GM19455 (cell line): ENCODE measurements at regions not wholly inside any gene's neighbourhood (a gene's known extent, or its start where the extent isn't known, plus 50 kb on each side); places are given as distances from the start of the nearest gene placed in this dataset.
"Not testable (repeated sequence)": the region's sequence is repeated elsewhere in the genome, so short reads cannot be mapped to it uniquely, and the experiment has no call there.

Experiments
- ATAC-seq: cut with Tn5 transposase; IDR thresholded peaks from one replicate; pipeline ENCODE4 v1.9.1; 2021; ENCODE audit not compliant: unreplicated experiment

DNA sequence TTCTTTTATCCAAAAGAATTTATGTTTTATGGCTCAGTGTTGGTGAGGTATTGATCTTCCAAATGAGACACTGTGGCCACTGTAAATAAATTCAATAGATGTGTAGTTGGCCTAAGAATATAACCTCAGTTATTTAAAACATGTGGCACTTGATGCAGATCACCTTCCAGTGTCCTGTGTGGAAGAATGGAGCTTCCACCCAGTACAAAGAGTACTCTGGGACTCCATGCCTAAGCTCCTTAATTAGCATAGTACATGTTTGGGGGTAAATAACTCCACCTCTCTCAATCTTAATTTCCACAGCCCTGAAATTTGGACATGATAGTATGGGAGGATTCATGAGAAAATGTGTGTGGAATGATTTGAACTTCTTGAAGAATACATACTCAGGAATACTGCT, 105.7 kb downstream of the SPDYE17 start:
- not testable (repeated sequence) for ATAC-seq

DNA sequence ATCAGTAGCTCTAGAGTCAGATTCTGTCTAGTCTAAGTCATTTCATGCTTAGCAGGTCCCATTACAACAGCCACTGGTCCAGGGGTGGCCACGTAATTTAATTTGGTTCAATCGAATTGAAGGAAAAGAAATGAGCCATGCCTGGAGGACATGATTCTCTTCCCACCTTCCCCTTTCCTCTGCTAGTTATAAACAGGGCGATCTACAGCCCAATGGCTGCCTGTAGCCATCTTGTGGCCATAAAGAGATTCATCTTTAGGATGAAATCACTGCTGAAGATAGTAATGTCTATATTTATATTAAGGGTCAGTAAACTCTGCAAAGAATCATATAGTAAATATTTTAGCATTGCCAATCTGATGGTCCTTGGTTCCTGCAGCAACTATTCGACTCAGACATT, 107.4 kb downstream of the SPDYE17 start:
- not testable (repeated sequence) for ATAC-seq

DNA sequence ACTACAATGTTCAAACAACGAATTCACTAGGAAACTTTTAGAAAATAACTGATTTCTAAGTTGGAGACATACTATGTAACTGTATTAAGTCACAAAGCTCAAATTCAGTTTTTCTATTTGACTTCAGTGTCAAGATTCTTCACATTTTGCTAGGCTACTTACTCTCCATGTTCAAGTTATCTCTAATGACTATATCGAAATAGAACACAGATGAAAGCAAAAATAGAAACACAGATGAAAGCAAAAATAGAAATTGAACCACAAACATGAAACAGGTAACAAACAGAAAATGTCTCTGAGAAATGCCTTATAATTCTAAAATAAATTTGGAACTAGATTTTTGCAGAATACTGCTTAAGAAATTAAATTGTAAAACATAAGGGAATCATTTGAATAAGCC, 113.5 kb downstream of the SPDYE17 start:
- ATAC-seq: not testable (repeated sequence)

DNA sequence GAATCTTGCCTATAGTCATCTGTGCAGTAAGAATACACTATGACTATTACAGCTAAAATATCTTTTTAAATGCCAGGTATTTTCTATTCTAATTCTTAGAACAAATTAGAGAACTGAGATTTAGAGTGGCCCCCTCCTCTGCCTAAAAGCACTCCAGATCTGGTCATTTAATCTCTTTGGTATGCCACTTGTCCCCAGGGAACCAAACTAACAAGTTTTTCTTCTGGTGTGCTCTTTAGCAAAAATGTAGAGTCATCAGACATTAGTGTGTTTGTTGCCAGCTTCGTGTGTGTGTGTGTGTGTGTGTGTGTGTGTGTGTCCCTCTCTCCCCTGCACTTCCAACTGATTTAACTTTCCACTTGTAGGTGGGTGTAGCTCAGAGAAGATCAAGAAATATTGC, 117.8 kb downstream of the SPDYE17 start:
- ATAC-seq: not testable (repeated sequence)

DNA sequence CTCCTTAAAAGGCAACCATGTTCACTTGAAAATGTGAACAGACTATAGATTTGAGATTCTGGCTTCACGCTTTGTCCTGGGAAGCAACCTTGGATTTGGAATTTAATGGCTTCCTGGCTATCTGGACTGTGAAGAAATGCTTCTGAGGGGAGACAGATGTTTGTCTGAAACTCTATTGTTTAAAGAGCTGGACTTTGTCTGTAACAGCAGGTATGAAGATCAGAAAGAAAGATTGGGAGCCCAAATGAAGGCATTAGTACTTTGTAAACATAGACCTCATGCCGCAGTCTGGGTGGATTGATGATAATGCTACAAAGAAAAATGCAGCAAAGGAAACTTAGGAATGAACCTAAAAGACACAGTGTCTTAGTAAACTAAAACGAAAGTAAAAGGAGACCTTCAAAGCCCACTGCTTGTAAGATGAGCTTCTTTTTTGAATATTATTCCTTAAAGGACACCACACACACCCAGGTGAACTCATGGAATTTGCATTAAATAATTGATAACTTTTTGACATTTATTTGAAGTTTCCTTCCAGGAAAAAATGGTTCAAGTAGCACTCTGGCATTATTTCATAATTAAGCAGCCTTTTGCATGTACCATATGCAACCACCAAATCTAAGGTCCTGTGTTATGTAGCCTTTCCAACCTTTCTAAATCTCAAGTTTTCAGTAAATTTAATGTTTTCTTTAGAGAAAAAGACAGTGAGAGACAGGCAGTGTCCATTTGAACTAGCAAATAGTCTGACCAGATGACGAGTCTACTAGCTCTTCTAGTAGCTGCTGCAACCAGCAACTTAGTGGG, 119.9 kb downstream of the SPDYE17 start:
- not testable (repeated sequence) for ATAC-seq

DNA sequence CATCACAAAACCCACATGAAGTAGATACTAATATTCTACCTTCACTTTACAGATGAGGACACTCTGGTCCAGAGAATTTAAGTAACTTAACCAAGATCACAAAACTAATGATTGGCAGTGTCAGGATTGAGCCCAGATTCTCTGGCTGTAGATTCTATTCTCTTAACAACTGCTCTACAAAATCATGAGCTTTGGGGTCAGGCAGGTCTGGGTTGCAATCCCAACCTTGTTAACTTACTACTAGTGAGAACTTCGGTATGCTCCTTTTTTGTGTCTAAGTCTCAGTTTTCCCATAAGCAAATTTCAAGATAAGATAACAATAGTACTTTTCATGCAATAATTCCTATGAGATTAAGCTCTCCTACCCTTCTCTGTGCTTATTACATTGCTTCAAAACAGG, 127.5 kb downstream of the SPDYE17 start:
- not testable (repeated sequence) for ATAC-seq

DNA sequence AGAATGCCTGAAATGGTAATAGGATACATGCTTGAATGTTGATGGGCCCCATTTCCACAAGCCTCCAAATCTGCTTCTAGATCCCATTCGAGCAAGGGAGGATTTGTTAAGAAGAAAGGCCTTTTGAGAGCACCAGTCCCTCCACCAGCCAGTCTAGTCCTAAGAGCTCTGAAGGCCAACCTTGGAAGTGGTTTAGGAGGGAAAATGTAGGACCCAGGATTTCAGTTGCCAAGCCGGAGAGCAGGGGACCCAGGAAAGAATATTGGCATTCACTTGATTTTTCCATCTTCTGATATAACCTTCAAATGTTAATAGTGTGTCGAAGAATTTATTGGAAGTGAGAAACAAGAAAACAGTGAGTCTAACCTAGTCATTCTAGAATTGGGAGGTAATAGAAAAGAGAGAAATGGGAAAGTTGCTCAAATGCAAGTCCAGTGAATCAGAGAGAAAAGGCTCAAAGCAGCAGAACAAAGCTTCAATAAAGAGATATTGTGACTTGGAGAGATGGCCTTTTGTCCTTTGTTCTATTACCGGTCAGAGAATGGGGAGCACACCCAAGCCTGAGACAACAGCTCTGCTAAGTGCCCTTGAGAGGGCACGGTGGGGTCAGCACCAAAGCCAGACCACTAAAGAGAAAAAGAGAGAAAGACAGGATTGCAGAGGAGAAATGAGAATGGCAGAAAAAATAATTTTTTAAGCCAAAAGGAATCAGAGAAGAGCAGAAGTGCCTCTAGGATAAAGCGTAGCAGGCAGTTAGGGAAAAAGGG, 130.0 kb downstream of the SPDYE17 start:
- ATAC-seq: not testable (repeated sequence)

DNA sequence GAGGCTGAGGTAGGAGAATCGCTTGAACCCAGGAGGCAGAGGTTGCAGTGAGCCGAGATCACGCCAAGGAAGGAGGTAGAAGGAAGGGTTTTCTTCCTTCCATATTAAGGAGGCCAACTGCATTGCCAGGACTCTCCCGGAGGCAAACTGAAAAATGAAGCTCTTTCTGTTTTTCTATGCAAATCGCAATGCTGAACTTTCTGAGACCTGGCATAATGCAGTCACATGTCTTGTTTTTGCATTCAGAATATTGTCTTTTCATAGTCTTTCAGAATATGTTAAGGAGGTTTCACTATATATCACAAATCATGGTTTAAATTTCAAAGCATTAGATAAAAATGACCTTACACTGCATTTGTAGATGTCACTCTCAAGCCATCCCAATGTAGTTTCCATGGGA, 133.4 kb downstream of the SPDYE17 start:
- not testable (repeated sequence) for ATAC-seq

DNA sequence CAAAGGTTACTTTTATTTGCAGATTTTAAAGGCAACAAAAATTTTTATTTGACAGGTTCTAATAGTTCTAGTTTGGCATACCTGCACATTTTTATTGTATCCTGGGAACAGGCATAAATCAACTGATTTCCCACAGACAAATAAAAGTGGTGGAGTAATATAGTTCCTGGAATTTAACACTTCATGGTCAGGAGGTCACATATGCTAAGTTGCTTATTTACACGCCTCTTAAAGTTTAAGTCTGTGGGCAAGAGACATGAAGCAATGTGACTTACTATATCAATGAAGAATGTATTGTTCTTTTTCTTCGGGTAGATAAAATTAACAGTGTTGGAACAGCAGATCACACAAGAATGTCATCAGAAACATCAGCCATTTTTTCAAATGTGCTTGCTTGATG, 135.2 kb downstream of the SPDYE17 start:
- ATAC-seq: not testable (repeated sequence)

DNA sequence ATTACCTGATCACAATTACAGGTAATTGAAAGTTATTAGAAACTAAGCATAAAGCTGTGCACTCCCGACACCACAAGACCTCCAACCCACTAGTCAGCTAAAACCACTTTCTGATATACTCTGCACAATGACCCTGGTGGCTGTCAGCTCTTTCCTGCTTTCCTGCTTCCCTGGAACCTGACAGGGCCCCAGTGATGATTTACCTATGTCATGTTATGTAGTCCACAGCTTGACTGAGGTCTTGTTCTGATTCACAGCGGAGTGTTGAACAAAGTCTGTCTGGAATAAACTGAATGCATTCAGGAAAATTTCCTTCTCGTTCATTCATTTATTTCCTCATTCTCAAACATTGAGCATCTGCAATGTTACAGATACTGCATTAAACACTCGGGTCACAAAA, 136.5 kb downstream of the SPDYE17 start:
- not testable (repeated sequence) for ATAC-seq

DNA sequence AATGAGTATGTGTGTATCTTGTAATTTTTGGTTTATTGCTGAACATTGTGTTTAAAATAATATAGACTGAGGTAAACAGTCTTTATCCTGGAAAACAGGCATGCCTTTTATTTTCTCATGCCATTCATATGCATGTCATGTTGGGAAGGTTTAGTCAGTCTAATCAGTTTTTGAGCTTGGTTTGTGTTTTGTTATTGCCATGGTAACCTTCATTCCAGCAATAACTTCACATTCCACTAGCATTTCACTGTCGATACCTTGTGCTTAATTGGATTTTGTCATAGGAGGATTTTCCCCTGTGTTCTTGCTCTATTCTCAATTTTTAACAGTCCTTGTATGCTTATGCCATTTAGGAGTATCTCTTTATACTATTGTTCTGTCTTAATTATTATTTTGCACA, 140.4 kb downstream of the SPDYE17 start:
- not testable (repeated sequence) for ATAC-seq

DNA sequence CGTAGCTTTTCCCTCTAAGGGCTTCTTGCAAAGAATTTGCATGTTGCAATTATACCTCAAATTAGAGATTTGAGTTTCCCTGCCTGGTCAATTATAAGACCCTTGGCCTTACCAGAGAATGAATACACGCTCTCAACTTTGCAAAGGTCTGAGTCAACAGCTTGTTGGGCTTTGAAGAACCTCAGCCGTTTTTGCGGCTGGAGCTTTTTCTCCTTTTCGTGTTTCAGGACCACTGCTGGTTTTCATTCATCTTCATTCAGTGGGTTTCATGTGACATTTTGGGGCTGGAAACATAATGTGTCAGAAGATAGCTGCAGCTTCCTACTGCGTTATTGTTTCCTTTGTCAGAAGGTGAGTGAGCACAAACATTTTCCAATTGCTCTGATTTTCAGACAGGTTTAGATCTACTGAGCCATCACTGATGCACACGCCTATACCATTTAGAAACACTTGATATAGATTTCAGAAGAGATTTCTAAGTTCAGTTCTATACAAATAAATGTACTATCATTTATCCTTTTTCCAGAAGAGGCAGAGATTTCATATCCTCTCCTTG, 152.3 kb downstream of the SPDYE17 start:
- not testable (repeated sequence) for ATAC-seq

DNA sequence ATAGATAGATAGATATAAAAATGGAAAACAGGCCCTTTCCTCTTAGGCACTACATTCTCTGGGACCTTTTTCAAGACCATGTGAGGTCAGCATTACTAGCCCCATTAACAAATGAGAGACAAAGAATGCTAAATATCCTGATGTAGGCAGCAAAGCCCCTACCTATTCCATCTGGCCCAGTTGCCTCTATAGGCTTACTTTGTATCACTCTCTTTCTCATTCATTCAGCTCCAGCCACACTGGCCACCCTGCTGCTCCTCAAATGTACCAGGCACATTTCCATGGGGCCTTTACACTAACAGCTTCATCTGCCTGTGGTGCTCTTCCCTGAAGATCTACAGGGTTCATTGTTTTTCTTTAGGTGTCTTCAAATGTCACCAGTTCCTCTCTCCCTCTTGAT, 156.4 kb downstream of the SPDYE17 start:
- ATAC-seq: not testable (repeated sequence)

DNA sequence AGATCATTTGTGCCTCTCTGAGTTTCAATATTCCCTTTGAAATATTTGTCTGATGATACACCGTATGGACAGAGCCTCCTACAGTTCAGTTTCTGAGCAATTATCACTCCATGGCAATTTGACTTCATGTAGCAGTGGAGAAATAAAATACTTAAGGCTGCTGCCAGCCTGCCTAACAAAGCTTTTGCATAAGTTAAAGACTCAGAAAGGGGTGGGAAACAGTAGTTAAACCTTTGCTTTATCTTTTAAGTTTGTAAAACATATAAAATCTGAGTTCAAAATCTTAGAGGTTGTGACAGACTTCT, 161.7 kb downstream of the SPDYE17 start:
- not testable (repeated sequence) for ATAC-seq

DNA sequence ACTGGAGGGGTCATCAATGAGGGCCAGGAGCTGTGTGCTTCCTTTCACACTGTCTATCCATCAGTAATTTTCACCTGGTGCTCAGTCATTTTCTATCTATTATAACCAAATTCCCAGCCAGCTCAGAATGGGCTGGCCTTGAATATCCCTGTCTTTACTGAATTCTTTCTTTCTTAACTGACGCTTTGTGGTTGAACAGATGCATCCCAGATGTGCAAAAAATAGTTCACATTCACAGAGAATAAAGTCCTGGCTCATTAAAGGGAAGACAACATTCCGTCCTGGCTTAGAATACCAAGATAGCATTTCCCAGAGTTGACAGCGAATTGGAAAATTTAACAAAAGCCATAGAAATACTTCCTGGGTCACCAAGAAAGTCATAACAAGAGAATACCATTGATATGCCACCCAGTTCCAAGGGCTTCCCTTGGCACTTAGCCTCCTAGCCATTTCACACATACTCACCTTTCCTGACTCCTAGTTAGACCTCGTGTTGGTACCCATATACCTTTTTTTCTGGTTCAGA, 164.7 kb downstream of the SPDYE17 start:
- ATAC-seq: not testable (repeated sequence)

DNA sequence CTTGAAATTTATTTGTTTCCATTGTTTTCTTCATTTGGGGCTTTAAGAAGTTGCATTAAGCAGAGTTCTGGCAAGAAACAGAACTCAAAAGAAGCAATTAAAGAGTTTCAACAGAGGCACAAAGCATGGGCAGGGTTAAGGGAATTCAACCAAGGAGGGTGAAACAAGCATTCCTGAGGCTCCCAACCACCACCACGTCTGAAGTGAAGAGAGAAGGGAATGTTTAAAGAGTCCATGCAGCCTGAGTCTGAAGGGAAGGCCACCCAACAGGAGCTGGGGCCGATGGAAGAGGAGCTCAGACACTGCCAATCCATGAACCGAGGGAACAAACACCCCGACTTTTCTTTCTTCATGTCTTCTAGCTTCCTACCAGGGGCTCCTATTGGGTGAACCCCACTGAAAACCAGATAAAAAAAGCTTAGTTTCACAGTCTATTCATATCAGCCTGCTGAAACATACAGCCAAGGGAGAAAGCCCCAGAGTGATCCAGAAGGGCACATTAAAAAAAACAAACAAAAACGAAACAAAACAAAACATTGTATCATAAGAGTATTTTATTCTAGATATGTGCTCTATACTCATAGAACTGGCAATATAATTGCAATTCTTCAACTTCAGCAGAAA, 168.9 kb downstream of the SPDYE17 start:
- ATAC-seq: not testable (repeated sequence)

DNA sequence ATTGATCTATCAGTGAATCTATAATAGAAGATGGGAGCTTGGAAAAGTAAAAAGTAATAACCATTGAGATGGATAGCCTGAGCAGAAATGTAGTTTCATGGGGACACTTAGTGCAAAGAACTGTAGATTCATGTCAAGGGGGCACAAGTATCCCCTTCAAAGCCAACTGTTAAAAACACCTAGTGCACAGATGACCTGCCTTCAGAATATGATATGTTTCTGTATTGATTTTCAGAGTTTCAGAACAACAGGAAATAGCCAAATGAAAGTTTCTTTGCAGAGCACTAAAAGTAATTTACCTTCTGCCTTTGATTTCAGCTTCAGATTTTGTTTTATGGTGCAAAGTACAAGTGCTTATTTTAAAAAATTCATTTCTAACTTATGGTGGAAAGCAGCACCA, 169.9 kb downstream of the SPDYE17 start:
- ATAC-seq: not testable (repeated sequence)

DNA sequence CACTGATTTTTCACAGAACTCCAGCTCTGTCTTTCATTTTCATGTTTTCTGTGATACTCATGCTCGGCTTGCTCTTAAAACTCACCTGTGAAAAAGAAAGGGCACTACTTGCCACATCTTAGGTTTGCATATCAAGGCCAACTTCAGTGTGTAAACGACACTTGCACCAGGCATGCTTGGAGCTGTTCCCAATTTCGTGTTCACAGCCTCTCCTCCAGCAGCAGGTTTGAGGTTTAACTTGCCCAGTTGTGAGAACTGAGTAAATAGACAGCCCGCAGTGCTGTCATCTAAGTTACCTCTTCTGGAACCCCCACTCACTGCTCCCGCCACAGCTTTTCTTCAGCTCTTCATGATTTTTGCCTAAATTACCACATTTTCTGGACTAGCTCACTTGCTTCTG, 172.2 kb downstream of the SPDYE17 start:
- ATAC-seq: not testable (repeated sequence)

DNA sequence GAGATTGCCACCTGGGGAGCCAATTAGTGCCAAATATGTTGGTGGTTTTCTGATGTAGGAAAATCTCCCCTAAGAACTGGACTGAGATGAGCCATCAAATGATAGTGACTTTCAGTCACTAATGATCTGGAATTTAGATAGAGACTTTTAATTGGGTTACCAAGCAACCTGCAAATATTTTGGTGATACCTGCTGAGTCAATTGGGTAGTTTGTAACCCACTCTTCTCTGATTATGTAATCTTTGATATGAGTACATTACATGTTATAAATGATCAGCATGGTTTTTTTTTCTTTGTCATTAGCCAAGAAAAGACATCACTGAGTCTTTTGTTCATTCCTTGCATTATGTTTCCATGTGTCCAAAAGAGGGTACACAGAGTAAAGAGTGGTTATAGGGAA, 177.5 kb downstream of the SPDYE17 start:
- not testable (repeated sequence) for ATAC-seq

DNA sequence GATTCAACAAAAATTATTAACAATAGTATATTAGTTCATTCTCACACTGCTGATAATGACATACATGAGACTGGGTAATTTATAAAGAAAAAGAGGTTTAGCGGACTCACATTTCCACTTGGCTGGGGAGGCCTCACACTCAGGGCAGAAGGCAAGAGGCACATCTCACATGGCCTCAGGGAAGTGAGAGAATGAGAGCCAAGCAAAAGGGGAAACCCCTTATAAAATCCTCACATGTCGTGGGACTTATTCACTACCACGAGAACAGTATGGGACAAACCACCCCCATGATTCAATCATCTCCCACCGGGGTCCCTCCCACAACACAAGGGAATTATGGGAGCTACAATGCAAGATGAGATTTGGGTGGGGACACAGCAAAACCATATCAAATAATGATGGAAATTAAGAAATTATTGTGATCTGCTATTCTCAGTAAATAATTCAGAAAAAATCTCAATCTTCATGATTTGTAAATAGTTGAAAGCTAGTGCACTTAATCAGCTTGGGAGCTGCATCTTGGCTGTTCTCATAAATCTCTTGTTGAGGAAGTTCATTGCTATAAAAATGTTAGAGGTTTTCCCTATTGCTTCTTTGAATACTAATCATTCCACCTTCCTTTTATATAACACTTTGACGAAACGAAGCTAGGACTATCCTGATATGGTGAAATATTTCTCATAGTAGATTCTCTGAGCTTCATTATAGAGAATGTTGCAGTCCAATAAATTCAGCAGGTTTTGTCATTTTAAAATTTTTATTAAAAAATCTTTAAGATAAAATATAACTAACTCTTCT, 179.2 kb downstream of the SPDYE17 start:
- not testable (repeated sequence) for ATAC-seq
